Glomerular visceral epithelial cell (primary cell): ENCODE measurements at regions not wholly inside any gene's neighbourhood (a gene's known extent, or its start where the extent isn't known, plus 50 kb on each side); places are given as distances from the start of the nearest gene placed in this dataset.

Experiments used
- DNase-seq: peaks from one replicate; pipeline ENCODE4 v3.0.0-alpha.2; 2016; ENCODE audit errors: extremely low spot score

DNA sequence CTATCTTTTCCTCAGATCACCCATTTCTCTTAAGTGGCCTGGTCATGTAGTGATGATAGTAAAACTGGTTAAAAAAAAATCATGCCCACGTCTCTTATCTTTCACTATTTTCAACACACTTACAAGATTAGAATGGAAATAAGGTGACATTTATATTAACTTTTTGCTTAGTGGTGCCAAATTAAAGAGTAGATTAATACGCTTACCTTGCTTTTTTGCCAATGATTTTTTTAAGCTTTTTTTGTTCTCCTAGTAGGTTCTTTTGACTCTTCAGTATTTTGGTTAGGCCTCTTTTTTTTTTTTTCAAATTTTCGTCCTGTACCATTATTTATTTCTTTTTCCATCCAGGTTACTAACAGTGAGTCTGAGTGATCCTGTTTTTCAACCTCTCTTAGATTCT, 147.9 kb downstream of the PTCSC3 start:
- no peak for DNase-seq

- DNase-seq = no peak
Measured at GRCh38 chr14:36028218-36028617, 148.3 kb downstream of the PTCSC3 start.

DNA sequence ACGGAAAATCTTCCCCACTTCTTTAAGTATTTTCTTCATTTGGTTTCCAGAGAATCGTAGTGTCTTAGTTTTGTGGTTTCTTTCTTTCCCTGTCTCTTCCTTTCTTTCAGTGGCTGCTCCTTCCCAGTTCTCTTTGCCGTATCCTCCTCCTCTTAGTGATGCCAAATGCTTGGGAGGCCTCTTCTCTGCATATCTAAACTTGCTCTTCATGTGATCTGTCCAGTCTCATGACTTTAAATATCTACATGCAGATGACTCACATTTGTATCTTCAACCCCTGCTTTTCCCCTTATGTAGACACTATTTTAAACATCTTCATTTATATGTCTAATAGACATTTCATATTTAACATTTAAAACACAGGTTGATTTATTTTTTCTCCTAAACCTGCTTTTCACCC, 149.2 kb downstream of the PTCSC3 start:
- DNase-seq = no peak

GRCh38 chr14:36022765-36023410, 153.6 kb downstream of the PTCSC3 start:
- no peak for DNase-seq

DNA sequence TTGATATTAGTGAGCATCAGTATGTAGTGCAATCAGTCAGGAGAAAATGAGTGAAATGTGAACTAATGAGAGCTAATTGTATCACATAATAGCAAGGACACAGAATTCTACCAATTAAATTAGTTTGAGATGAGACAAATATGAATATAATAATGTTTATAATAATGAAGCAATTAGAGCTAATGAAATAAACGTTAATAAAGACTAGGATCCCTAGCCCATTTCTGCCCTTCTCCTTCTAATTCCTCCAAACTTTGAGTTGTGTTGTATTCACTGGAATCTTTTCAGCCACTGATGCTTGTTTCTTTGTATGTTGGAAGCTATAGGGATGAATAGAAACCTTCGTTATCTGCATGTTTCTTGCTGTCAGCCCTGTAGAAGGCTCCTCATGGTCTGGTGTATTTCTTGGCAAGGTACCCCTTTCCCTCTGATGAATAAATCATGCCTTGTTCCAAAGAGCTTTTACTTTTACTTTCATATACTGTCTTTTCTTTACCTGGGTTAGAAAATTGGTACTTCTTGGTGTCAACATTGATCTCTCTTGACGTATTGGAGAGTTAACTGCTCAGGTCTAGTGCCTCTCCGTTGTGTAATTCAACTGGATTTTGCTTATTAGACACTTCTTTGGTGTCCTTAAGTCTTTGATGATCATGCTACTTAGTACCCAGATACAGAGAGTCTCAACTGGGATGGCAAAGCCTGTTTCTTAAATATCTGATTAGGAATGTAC, 154.8 kb downstream of the PTCSC3 start:
- DNase-seq = no peak

- no peak for DNase-seq
Measured at GRCh38 chr14:36021030-36021422, 155.5 kb downstream of the PTCSC3 start.

DNA sequence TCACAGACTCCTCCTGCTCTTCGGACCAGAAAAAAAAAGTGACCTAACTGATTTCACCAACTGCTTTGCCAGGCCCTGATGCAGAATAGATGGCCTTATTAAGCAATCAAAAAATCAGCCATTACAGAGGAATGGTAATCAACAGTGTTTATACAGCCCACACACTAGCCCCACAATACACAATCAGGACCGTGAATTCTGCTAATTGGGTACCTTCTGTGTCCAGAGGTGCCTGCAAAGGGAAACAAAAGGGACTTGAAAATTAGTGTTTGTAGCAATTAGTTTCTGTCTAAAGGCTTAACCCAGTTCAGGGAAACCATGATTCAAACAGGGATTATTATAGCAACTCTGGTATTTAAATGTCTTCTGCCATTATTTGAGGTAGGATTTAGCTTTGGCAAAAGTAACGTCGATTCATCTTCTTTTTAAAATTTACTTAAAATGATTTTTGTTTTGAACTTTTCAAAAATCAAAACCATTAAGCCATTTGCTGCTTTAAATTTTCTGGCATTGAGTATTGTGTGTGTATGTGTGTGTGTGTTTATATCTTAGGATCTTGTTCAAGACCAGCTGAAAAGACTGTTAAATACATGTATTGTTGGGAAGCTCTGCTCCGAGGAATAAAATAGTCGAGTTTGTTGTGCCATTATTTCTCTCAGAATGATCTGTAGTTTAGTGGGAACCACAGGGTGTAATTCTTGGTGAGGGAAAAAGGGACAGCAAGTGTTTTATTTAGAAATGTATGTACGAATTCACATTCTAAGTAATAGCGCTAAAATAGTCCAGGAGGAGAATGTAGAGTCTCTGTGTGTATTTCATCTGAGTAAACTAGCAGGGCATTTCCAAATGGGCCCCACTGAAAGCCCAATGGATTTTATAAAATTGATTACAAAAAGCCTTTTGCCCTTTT, 156.1 kb downstream of the PTCSC3 start:
- DNase-seq = no peak

DNA sequence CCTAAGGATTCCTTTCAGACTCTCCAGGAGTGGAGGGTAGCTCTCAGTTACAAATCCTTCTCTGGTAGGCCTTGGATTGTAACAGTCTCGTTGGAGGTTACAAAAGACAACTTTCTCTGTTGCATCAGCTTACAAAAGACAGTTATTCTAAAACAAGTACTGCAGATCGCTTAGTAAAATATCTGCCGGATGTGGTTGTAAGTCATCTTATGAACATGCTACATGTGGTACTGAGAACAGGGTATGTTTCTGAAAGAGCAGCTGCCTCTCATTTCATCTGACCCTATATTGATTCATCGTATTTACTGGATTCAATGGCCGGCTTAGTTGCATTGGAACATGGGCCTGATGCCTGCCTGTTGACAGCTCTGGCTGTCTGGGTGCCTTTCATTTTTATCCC, 157.4 kb downstream of the PTCSC3 start:
- DNase-seq = no peak

- DNase-seq = no peak
Measured at GRCh38 chr14:36014236-36014635, 162.3 kb downstream of the PTCSC3 start.

DNA sequence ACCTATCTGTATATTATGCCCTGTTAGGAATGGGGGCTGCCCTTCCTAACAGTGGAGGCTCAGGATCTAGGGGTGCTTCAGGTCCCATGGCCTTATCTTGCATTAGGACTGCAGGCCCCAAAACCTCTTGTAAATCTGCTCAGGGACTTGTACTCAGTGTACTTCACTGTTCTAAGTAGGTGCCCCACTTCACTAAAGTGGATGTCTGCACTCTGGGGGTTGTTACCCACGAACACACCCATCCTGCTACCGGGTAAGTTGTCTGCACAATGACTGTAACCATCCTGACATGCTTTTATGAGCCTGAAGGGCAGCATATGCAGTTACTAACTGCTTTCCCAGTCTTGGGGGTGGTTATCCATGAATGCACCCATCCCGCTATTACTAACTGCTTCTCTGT, 163.0 kb downstream of the PTCSC3 start:
- DNase-seq = no peak

DNA sequence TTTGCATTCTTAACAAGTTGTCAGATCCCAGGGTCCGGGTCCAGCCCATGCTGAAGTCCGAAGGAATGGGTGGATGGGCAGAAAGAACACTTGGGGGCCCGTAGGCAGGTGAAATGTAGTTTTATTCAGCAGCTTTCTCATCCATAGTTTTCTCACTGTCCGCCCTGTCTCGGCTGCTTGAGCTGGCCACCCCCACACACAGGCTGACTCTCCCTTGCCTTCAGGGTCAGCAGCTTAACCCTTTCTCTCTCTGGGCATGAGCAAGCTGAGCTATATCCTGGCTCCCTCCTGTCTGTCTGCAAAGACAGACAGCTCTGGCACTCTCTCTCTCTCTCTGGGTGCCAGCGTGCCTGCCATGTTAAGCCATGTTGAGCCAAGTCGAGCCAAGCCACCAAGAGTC, 163.9 kb downstream of the PTCSC3 start:
- no peak for DNase-seq

DNA sequence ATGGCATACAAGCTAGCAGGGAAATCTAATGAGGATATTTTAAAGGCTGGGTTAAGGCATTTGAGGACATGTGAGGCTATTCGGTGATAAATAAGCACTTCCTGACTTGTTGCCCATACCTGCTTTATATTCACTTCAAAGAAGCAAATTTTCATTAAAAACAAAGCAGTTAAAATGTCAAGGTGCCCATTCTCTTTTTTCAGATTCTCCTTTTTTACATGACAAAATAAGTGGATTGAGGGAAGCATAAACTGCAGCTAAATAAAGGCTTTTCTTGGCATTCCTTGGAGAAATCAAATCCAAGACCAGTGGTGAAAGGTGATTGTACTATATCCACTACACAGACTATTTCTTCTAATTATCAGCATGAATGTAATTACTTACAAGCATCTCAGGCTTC, 166.9 kb downstream of the PTCSC3 start:
- no peak for DNase-seq

GRCh38 chr14:36006623-36007022, 169.9 kb downstream of the PTCSC3 start:
- no peak for DNase-seq

DNA sequence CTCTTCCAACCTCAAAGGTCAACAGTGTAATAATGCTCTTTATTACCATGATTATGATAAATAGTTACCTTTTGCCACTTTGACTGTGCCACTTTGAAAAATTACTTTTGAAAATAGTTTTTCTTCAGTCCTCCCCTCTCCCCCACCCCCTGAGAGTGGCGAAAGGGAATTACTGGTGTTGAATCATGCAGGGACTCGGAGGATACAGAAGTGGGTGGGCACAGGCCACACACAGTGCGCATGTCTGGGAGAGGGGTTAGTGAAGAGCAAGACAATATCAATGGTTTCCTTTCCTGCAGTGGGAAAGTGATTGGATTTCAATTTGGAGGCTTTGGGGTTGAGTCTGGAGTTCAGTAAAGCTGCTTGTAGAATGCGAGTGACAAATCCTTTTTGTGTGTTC, 170.9 kb downstream of the PTCSC3 start:
- no peak for DNase-seq

GRCh38 chr14:36001936-36002335, 174.6 kb downstream of the PTCSC3 start:
- no peak for DNase-seq

- DNase-seq = no peak
Measured at GRCh38 chr14:35999294-35999693, 173.2 kb downstream of the BRMS1L start.

- DNase-seq = no peak
Measured at GRCh38 chr14:35998303-35998702, 172.2 kb downstream of the BRMS1L start.

DNA sequence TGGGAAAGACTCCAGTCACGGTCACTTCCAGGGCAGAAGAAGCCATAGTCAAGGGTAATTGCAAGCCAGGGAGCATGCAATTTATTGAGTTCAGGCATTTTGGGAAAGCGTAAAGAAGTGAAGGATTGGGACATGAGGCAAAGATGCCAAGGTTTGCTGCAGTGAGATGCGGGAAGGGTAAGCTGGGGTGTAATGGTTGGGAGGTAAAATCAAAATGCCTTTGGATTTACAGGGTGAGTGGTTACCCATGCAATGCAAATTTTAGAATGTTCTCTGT, 167.5 kb downstream of the BRMS1L start:
- DNase-seq = no peak

DNA sequence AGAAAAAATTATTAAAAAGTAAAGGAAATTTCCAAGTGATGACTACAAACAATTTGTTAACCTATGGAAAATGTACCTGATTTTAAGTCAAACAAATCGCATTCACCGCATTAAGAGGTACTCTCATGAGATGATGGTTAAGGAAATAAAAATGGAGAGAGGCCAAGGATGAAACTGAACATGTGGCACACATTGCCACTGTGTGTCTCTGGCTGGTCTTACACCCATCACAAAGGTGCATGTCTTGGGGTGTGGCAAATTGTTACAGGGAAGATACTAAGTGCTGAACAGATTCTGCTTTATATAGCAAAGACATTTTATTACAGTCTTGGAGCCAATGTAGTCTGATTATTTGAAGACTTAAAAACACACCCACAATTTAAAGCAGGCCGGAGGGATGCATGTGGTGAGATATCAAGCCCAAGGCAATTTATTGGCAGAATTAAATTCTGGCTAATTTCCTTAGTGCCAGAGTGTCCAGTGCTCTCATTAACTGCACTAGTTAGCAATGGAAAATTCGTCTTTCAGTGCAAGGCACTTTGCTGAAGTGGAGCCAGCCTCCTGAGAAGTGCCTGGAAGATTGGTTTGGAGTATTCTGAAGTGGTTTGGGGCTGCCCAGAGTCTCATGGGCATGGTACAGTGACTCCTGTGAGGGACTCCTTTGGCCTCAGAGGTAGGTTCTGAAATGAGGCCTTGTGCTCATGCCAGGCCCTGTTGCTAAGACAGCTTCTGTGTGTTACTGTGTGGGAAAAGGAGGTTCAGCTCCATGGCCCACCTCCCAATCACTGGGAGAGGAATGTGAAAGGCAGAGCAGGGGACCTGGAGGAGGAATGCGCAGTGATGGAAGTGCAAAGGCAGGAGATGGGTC, 166.9 kb downstream of the BRMS1L start:
- DNase-seq = no peak

DNA sequence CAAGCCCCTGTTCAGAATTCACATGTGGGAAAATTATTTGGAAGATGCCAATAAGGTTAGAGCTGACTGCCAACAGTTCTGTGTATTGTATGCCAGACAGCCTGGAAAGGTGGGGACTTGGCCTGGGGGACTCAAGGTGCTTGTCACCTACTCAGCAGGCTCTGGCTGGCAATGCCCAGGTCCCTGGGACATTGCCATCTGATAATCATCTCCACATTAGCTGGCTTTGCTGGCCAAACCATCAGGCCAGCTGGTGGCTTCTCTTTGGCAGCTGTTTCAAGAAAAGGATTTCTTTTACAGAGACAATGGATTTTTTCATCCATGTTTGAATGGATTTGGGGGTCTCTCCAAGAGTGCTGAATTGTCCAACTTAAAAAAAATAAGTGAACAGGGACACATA, 165.2 kb downstream of the BRMS1L start:
- no peak for DNase-seq

DNA sequence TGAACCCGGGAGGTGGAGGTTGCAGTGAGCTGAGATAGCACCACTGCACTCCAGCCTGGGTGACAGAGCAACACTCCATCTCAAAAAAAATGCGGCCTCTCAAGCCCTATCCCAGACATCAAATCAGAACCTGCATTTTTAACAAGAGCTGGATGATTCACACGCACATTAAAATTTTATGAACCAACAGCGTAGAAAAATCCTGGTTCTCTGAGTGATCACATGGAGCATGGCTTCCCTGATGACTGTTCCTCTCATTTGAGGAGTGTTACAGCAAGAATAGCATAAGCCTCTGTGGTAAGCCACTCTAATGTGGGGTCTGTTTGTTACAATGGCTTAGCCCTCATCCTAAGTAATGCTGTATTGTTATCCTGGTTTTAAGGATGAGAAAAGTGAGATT, 163.6 kb downstream of the BRMS1L start:
- DNase-seq = no peak
